Left ventricle myocardium inferior (tissue), 1 donor: ENCODE measurements at regions not wholly inside any gene's neighbourhood (a gene's known extent, or its start where the extent isn't known, plus 50 kb on each side); places are given as distances from the start of the nearest gene placed in this dataset.

Source experiments
- DNase-seq: peaks from one replicate; pipeline ENCODE4 v3.0.0-alpha.2; 2020
- H3K27ac ChIP-seq: fragments of 200-600 bp; replicated peaks from 2 replicates; pipeline ENCODE4 v1.8.0; 2021
- H3K27me3 ChIP-seq: fragments of 200-600 bp; 2 replicates; pipeline ENCODE4 v1.8.0; 2021; ENCODE audit warnings: low read depth
- H3K36me3 ChIP-seq: fragments of 200-600 bp; 2 replicates; pipeline ENCODE4 v1.8.0; 2021
- H3K4me1 ChIP-seq: fragments of 200-600 bp; 2 replicates; pipeline ENCODE4 v1.8.0; 2021
- H3K4me3 ChIP-seq: fragments of 200-600 bp; 2 replicates; pipeline ENCODE4 v1.8.0; 2021; ENCODE audit warnings: mild to moderate bottlenecking, moderate library complexity
- H3K9me3 ChIP-seq: fragments of 200-600 bp; replicated peaks from 2 replicates; pipeline ENCODE4 v1.8.0; 2021
- intact Hi-C: fragments of 100-400 bp; cut with micrococcal nuclease; formaldehyde crosslinking; loops from one replicate; pipeline ENCODE4 v1.11.0; 2022
- TF ChIP-seq, protein P1 (sequence below): fragments of 200-600 bp; IDR thresholded peaks from 2 replicates; pipeline ENCODE4 v1.8.0; 2021; ENCODE audit warnings: antibody characterized with exemption, mild to moderate bottlenecking, borderline replicate concordance
- donor health status: DM: no; HTN: yes; CAD: no; lungs with severe emphysema.

DNA sequence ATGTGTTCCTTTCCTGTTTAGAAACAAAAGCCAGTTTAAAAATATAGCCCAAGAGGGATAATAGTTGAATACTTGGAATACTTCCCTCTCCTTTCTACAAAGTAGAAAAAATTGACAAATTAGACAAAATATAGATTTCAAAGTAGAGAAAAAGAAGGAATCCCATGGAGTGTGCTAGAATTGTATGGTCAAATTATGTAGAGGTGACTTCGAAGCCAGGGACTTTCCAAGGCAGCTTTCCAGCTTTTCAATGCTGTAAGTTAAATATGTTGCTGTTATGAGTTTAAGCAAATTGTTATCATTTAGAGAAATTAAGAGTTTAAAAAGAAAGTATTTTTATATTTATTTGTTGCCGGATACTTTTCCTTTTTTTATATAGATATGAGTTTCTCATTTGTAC, 415.5 kb upstream of the OPRM1 start:
- H3K27me3 ChIP-seq, result no peaks in the 10 kb centered on the region
- no peaks in the 10 kb centered on the region for H3K36me3 ChIP-seq
- peaks cover 12% of the 10 kb centered on the region for H3K4me1 ChIP-seq
- intact Hi-C loops, result no loop called here
- TF ChIP-seq, protein P1, sequence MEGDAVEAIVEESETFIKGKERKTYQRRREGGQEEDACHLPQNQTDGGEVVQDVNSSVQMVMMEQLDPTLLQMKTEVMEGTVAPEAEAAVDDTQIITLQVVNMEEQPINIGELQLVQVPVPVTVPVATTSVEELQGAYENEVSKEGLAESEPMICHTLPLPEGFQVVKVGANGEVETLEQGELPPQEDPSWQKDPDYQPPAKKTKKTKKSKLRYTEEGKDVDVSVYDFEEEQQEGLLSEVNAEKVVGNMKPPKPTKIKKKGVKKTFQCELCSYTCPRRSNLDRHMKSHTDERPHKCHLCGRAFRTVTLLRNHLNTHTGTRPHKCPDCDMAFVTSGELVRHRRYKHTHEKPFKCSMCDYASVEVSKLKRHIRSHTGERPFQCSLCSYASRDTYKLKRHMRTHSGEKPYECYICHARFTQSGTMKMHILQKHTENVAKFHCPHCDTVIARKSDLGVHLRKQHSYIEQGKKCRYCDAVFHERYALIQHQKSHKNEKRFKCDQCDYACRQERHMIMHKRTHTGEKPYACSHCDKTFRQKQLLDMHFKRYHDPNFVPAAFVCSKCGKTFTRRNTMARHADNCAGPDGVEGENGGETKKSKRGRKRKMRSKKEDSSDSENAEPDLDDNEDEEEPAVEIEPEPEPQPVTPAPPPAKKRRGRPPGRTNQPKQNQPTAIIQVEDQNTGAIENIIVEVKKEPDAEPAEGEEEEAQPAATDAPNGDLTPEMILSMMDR, result no peak
- DNase-seq, result no peak
- peaks cover 12% of the 10 kb centered on the region for H3K9me3 ChIP-seq
- no peak overlapping the region for H3K27ac ChIP-seq
- no peak overlapping the region for H3K4me3 ChIP-seq

DNA sequence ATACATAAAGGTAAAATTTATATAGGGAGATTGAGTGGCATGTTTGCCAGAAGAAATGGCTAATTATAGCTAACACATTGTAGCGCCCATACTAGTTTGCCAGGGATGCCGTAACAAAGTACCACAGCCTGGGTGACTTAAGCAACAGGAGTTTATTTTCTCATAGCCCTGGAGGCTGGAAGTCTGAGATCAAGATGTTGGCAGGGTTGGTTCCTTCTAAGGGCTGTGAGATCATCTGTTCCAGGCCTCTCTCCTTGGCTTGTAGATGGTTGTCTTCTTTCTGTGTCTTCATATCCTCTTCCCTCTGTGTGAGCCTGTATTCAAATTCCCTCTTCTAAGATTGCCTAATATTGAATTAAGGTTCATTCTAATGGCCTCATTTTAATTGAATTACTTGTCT, 417.5 kb upstream of the OPRM1 start:
- H3K4me1 ChIP-seq, result peaks cover 20% of the 10 kb centered on the region
- H3K27me3 ChIP-seq, result no peaks in the 10 kb centered on the region
- intact Hi-C loops, result no loop called here
- DNase-seq, result no peak
- TF ChIP-seq, protein P1, result no peak
- no peaks in the 10 kb centered on the region for H3K36me3 ChIP-seq
- H3K4me3 ChIP-seq, result no peak overlapping the region
- H3K9me3 ChIP-seq, result peaks cover 12% of the 10 kb centered on the region
- H3K27ac ChIP-seq, result no peak overlapping the region

DNA sequence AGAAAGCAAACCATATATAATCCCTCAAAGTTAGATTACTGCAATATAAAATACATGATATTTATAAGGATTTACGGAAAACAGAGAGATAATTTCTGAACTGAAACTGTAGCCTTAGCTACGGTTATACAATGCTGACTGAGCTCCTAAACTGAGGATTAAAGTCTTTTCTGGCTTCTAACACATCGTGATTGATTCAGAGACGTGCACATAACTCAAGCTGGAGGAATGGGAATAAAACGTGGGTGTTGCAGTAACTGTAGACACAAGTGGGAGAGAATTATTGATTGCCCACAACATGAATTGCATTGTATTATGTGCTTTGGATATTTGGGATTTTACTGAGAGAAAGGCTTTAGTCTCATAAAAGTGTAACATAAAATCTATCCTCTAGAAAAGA, 418.0 kb upstream of the OPRM1 start:
- intact Hi-C loops, result no loop called here
- no peak for DNase-seq
- peaks cover 12% of the 10 kb centered on the region for H3K9me3 ChIP-seq
- no peaks in the 10 kb centered on the region for H3K36me3 ChIP-seq
- peaks cover 20% of the 10 kb centered on the region for H3K4me1 ChIP-seq
- TF ChIP-seq, protein P1, result no peak
- no peak overlapping the region for H3K4me3 ChIP-seq
- H3K27me3 ChIP-seq, result no peaks in the 10 kb centered on the region
- no peak overlapping the region for H3K27ac ChIP-seq

DNA sequence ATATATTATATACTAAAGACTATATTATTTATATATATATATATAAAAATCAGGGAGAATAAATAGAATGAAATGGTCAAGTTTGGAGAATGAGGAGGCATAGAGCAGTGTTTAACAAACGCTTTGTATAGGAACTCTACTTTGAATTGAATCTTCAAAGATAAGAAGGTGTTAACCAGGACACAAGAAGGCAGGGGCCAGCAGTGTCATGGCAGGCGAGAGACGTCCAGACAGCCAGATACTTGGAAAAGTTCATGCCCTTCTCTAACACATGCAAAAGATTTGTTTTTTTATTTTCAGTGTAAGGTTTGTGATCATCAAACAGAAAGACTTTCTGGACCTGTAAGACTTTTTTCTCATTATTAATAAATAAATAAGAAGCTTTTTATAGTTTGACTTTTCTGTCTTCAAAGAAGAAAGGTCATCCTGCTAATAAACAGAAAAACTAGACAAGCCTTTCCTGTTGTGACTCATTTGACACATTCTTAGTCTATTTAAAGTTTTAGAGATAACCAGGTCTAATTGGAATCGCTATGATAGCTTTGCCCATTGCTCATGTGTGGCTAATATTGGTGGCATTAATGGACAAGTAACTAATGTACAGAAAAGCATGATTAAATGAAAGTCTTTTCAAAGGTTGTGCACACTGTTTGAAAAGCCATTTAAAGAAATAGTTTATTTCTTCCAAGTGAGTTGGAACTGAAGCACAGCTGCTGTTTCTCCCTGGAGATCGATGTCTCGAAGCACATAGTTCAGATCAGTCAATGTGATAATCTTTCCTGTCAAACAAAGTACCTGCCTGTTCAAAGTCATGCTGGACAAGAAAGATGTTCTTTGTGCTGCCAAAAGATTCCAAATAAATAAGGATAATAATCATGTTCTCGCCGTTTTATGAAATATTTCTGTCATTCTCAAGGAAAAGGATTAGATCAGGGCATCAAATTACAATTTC, 420.4 kb upstream of the OPRM1 start:
- peaks cover 25% of the 10 kb centered on the region for H3K4me1 ChIP-seq
- intact Hi-C loops, result no loop called here
- H3K9me3 ChIP-seq, result no peaks in the 10 kb centered on the region
- no peak overlapping the region for H3K4me3 ChIP-seq
- TF ChIP-seq, protein P1, result no peak
- H3K27me3 ChIP-seq, result no peaks in the 10 kb centered on the region
- no peaks in the 10 kb centered on the region for H3K36me3 ChIP-seq
- no peak overlapping the region for H3K27ac ChIP-seq
- no peak for DNase-seq

DNA sequence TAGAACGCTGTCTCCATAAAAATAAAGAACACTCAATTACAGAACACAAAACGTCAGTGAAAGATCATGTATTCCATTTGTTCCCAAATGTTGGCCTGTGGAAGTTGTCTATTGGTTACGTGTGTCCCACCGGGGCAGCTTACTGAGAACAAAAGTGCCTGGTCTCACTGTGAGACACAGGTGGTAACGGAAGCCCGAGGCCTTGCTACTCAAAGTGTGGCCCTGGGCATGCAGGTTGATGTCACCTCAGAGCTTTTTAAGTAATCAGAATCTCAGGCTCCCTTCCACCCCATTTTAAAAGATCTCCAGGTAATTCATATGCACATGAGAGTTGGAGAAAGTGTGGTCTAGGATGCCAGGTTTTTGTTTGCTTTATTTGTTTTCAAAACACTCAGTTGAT, 422.5 kb upstream of the OPRM1 start:
- no peak overlapping the region for H3K27ac ChIP-seq
- H3K27me3 ChIP-seq, result no peaks in the 10 kb centered on the region
- intact Hi-C loops, result no loop called here
- no peak for DNase-seq
- H3K4me1 ChIP-seq, result peaks cover 28% of the 10 kb centered on the region
- TF ChIP-seq, protein P1, result no peak
- no peak overlapping the region for H3K4me3 ChIP-seq
- H3K9me3 ChIP-seq, result no peaks in the 10 kb centered on the region
- no peaks in the 10 kb centered on the region for H3K36me3 ChIP-seq
